ENCODE measurements at regions not wholly inside any gene's neighbourhood (a gene's known extent, or its start where the extent isn't known, plus 50 kb on each side); places are given as distances from the start of the nearest gene placed in this dataset.

DNA sequence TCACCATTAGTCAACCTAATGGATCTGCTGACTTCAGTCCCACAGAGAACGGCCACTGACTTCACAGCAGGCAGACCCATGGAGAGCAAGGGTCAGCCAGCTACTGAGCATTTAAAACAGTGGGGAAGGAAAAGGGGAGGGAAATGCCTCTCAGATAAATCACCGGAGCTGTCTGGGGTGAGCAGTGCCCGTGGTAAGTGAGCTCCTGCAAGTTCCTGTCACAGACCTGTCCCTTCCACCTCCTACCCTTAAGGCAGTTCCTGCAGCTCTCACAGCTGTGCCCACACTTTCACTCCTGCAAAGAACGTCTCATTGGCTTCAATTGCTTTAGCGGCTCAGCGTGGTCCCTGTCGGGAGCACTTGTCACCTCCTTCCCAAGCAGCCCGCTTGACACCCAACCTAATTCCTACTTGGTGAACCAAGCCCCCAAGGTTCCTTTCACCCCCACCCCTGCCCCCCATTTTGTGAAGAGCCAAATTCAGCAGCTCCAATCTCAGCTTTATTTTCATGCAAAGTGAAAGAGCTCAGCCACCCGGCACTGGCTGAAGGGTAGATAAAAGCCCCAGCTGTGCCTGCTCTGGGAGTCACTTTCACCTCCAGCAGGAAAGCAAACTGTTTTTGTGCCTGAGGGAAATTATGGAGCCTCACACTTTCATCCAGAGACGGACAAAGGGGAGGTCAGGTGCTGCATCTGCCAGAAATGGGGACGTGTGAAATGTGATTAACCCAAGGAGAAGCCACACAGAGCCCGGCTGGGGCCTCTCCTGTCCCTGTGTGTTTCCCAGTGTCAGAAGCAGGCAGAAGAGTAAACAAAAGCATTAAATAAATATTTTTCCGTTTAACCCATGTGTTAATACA, 306.2 kb downstream of the TTLL7 start:
- peak; percentile 67 to 85 for ATAC-seq
- no peak for DNase-seq
- intact Hi-C loops (cut with DNase I): no loop called here

GRCh38 chr1:83691953-83692500, 306.9 kb downstream of the TTLL7 start:
- ATAC-seq: peak in 1 of 2 donors; percentile 14
- no peak for DNase-seq
- intact Hi-C loops (cut with DNase I): no loop called here

DNA sequence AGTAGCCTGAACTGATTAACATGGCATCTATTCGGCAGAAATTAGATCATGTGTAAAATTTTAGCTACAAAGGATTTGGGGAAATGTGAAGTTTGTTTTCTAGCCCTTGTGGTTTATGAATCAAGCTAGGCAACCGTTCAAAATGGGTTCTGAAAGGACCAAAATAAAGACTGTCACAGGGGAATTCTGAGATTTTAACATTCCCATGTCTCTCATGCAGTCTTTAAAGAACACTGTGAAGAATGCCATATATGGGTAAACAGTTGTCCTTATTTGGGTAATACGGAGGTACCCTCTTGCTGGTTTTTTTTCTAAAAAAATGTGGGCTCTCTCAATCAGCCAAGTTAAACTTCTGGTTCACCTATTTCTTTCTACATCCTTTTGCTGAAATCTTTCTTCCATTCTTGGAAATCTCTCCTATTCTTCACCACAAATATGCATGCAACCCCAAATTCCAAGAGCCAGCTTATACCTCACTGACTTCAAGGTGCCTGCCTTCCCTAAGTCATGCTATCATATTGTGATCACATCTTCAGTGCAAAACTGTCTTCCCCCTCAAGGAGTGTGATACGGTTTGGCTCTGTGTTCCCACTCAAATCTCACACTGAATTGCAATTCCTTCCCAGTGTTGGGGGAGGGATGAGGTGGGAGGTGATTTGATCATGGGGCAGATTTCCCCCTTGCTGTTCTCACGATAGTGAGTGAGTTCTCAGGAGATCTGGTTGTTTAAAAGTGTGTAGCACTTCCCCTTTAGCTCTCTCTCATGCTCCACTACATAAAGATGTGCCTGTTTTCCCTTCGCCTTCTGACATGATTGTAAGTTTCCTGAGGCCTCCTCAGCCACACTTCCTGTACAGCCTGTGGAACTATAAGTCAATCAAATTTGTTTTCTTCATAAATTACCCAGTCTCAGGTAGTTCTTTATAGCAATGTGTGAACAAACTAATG, 308.7 kb downstream of the TTLL7 start:
- intact Hi-C loops (cut with DNase I): no loop called here
- ATAC-seq (no peak), DNase-seq (no peak)

DNA sequence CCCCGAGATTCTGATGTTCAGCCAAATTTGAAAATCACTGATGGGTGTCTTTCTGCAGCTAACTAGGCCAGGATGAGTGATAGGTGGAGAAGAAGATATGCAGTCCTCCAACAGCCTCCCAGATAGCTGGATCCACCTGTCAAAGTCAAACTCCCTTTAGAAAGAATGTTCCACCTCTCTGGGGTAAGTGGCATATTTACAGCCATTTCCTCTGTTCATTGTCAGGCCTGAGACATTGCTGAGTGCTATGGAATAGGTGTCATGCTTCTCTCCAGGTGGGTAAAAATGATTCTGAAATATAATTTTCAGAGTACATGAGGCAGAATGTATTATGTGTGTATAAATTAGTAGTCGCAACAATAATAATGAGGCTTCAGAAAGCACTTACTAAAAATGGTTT, 316.8 kb downstream of the TTLL7 start:
- ATAC-seq (no peak), DNase-seq (no peak)
- intact Hi-C loops (cut with DNase I): no loop called here

DNA sequence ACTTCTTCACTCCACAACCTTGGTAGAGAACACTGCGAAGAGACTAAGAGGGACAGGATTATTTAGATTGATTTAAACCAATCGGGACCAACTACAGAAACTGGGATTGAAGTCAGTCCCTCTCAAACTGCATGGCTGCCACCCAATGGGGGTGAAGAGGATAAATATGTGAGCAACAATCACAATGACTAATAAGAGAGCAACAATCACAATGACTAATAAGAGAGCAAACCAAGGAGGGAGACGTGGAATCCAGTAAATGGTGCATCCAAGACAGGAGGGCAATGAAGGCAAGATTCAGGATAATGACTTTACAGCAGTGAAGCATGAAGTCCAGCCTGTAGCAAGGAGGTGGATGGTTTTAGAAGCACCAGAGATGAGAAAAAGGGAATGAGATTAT, 322.8 kb downstream of the TTLL7 start:
- intact Hi-C loops (cut with DNase I): no loop called here
- ATAC-seq (no peak), DNase-seq (no peak)

- DNase-seq: no peak
- intact Hi-C loops (cut with DNase I): no loop called here
- no peak for ATAC-seq
These were observed 325.6 kb downstream of the TTLL7 start for GRCh38 chr1:83673312-83673711.

DNA sequence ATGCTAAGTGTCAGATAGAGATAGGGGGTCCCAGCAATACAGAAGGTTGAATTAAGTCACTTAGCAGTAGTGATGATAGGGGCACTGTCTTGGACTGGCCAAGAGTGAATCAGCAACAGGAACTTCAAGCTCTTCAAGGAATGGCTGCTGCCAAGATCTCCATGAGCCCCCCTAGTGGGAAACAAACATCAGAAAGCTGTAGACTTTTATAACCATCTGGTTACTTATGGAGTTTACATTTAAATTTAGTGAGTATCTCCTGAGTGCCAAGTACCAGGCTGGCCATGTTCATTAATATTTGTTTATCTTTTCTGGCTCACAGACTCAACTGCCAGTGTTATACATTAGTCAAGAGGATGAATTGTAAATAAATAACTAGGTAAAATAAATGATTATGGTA, 327.3 kb downstream of the TTLL7 start:
- DNase-seq (no peak), ATAC-seq (no peak)
- intact Hi-C loops (cut with DNase I): no loop called here

GRCh38 chr1:83670909-83671565, 327.9 kb downstream of the TTLL7 start:
- ATAC-seq (no peak), DNase-seq (no peak)
- intact Hi-C loops (cut with DNase I): no loop called here

GRCh38 chr1:83641796-83642443, 357.0 kb downstream of the TTLL7 start:
- no peak for DNase-seq
- peak; percentile 40 to 45 for ATAC-seq
- intact Hi-C loops (cut with DNase I): no loop called here

DNA sequence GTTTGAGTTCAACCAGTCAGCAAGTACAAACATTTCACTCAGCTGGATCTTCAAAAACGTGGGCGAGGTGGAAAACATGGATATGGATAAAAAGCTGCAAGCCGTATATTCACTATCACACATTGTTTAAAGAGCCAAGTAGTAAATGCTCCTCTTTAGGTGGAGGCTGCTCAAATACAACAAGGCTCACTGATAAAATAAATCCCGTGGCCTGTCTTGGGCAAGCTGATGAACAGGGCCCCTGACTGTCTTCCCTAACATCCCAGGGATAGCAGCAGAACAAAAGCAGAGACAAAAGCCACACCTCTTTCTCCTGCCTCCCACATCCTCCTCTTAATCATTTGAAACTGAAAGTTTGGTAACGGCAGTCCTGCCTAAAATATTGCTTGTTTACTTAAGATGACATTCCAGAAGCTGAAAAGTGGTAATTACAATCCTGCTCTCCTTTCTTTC, 357.7 kb downstream of the TTLL7 start:
- DNase-seq (no peak), ATAC-seq (peak; percentile 38 to 56)
- intact Hi-C loops (cut with DNase I): no loop called here

- ATAC-seq (no peak), DNase-seq (no peak)
- intact Hi-C loops (cut with DNase I): no loop called here
These were observed 359.1 kb downstream of the TTLL7 start for GRCh38 chr1:83639785-83640184.

GRCh38 chr1:83637586-83637985, 361.3 kb downstream of the TTLL7 start:
- DNase-seq (no peak), ATAC-seq (no peak)
- intact Hi-C loops (cut with DNase I): no loop called here

DNA sequence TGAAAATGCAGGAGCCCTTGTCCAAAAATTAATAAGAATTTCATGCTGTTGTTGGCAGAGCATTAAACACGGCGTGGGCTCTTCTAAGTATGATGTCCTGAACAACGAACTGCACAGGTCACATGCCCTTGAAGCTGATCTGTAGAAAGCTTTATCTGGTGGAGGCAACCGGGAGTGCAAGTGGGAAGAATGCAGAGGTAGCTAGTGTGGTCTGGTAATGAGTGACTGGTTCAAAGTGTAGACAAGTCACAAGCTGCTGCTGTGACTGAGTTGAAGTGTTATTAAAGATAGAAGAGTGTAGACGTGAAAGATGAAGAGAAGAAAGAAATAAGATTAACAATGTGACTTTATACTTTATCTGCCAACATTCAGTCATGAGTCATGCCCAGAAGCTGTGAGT, 361.9 kb downstream of the TTLL7 start:
- DNase-seq (no peak), ATAC-seq (peak; percentile 65 to 80)
- intact Hi-C loops (cut with DNase I): no loop called here

DNA sequence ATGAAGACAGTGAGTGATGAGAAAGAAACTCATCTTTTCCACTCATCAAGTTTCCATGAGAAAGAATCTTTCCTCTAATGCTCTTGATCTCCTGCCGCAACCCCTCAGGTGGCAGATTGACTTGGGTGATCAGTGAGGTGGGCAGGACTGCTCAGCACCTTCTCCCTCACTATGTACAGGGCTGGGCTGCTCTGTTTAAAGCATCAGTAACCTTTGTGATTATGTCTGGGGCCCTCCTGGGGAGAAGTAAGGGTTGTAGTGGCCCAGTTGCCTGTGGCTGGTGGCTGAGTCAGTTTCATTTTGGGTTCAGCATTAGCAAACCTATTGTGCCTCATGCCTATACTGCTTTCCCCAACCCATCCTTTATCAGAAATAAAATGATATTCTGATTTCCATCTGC, 366.0 kb downstream of the TTLL7 start:
- no peak for ATAC-seq

DNA sequence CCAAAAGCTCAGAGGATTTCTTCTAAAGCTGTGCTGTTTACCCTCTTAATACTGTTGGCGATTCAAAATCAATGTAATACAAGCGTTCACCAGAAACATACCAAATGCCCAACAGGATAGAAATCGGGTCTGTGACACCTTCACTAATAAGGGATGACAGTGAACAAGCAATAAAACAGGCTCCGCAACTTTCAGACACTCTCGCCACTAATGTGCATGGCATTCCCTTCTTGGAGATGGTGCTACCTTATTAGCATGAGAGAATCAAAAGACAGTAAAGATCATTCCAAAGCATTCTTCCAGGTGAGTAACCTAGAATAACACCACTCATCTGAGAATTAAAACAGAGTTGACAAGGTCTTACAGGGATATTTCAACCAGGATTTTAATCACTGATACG, 367.1 kb downstream of the TTLL7 start:
- ATAC-seq (no peak), DNase-seq (no peak)
- intact Hi-C loops (cut with DNase I): no loop called here

More for the DNA sequence above, 366.0 kb downstream of the TTLL7 start:
- intact Hi-C loops (cut with DNase I): no loop called here
- DNase-seq: no peak

DNA sequence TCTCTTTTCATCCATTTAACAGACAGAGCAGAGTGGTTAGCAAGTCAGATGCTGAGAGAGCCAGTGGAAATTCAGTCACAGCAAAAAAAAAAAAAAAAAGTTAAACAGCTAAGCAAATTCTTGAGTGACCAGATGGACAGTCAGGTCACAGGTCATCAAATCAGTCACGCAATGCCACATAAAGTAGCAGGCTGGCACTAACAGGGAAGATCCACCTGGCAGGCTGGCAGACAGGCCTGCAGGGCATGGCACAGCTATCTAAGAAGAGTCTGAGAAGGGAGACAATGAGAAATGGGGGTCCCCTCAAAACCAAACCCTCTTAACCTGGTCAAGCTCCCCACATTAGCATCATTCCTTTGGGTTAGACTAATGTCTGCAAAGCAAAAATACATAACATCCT, 371.9 kb downstream of the TTLL7 start:
- intact Hi-C loops (cut with DNase I): no loop called here
- ATAC-seq (no peak), DNase-seq (no peak)

GRCh38 chr1:83626603-83627002, 372.3 kb downstream of the TTLL7 start:
- DNase-seq (no peak), ATAC-seq (no peak)
- intact Hi-C loops (cut with DNase I): no loop called here

DNA sequence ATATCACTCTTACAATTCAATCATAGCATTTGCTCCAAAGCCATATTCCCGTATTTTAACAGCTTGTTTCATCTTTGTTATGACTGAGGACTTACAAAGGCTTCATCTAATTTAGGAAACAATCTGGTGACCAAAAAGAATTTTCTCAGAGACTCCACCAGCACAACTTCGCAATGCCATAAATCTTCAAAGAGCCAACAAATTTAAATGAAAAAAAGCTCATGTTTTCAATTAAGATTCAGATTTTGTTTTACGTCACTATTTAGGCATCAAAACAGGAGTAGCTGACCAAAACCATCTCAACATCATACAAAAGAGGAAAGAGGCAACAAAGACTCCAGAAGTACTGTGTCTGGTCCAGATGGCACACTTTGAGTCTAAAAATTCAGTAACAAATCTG, 373.3 kb downstream of the TTLL7 start:
- ATAC-seq (no peak), DNase-seq (no peak)
- intact Hi-C loops (cut with DNase I): no loop called here

DNA sequence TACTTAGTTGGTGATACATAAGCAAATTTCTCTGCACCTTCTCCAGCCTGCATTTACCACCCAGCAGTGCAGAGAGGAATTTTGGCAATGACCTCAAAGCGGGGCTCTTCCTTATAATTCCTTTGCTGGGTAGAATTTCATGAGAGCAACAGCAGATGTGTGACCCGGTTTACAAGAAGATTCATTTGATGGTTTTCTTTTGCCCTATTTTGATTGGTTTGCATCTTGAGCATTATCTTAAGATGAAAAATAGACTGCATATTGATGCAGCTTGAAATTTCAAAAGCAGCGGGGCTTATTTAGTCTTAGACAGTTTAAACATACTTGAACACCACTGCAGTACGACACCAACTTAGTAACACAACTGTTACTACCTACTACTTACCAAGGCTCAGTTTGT, 378.9 kb downstream of the TTLL7 start:
- intact Hi-C loops (cut with DNase I): no loop called here
- DNase-seq: no peak
- no peak for ATAC-seq

Data from left cardiac atrium (tissue), 4 donors.